HFFc6 (cell line): ENCODE measurements at regions not wholly inside any gene's neighbourhood (a gene's known extent, or its start where the extent isn't known, plus 50 kb on each side); places are given as distances from the start of the nearest gene placed in this dataset.
"Not testable (repeated sequence)": the region's sequence is repeated elsewhere in the genome, so short reads cannot be mapped to it uniquely, and the experiment has no call there.

Experiments
- DNase-seq: peaks from one replicate; pipeline ENCODE4 v3.0.0-alpha.2; 2018
- H3K27ac Mint-ChIP-seq: 2 replicates; pipeline ENCODE4 v1.8.0; 2020; ENCODE audit warnings: mild to moderate bottlenecking, mixed read lengths
- H3K27me3 Mint-ChIP-seq: 2 replicates; pipeline ENCODE4 v1.8.0; 2021; ENCODE audit warnings: mild to moderate bottlenecking, moderate library complexity, mixed read lengths; ENCODE audit not compliant: insufficient read depth
- H3K36me3 Mint-ChIP-seq: 2 replicates; pipeline ENCODE4 v1.8.0; 2021; ENCODE audit warnings: low read depth, mixed read lengths
- H3K4me1 Mint-ChIP-seq: 2 replicates; pipeline ENCODE4 v1.8.0; 2020; ENCODE audit warnings: low read depth, mixed read lengths
- H3K4me3 Mint-ChIP-seq: 2 replicates; pipeline ENCODE4 v1.8.0; 2020; ENCODE audit warnings: mild to moderate bottlenecking, moderate library complexity, mixed read lengths
- H3K9me3 Mint-ChIP-seq: 2 replicates; pipeline ENCODE4 v1.8.0; 2020; ENCODE audit warnings: mild to moderate bottlenecking, mixed read lengths
- TF ChIP-seq, protein P1 (sequence below): fragments of 200-600 bp; sonication (generic); IDR thresholded peaks from 2 replicates; pipeline ENCODE4 v1.5.0; 2021; ENCODE audit warnings: antibody characterized with exemption, mild to moderate bottlenecking

GRCh38 chr12:42030588-42030987, 114.1 kb downstream of the GXYLT1 start:
- no peaks in the 10 kb centered on the region for H3K4me1 Mint-ChIP-seq
- H3K27me3 Mint-ChIP-seq: peaks cover 3% of the 10 kb centered on the region; the same call in 1 of the 2 replicates
- TF ChIP-seq, protein P1, sequence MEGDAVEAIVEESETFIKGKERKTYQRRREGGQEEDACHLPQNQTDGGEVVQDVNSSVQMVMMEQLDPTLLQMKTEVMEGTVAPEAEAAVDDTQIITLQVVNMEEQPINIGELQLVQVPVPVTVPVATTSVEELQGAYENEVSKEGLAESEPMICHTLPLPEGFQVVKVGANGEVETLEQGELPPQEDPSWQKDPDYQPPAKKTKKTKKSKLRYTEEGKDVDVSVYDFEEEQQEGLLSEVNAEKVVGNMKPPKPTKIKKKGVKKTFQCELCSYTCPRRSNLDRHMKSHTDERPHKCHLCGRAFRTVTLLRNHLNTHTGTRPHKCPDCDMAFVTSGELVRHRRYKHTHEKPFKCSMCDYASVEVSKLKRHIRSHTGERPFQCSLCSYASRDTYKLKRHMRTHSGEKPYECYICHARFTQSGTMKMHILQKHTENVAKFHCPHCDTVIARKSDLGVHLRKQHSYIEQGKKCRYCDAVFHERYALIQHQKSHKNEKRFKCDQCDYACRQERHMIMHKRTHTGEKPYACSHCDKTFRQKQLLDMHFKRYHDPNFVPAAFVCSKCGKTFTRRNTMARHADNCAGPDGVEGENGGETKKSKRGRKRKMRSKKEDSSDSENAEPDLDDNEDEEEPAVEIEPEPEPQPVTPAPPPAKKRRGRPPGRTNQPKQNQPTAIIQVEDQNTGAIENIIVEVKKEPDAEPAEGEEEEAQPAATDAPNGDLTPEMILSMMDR: no peak
- no peak for DNase-seq
- H3K4me3 Mint-ChIP-seq: no peak overlapping the region
- no peaks in the 10 kb centered on the region for H3K36me3 Mint-ChIP-seq
- no peaks in the 10 kb centered on the region for H3K9me3 Mint-ChIP-seq
- no peak overlapping the region for H3K27ac Mint-ChIP-seq

GRCh38 chr12:42027546-42027945, 117.1 kb downstream of the GXYLT1 start:
- Mint-ChIP-seq H3K4me3 (no peak overlapping the region), H3K27ac (no peak overlapping the region), H3K4me1 (peaks cover 10% of the 10 kb centered on the region; the same call in 1 of the 2 replicates), H3K27me3 (peaks cover 6% of the 10 kb centered on the region), H3K9me3 (no peaks in the 10 kb centered on the region), H3K36me3 (no peaks in the 10 kb centered on the region)
- TF ChIP-seq, protein P1: no peak
- DNase-seq: no peak

DNA sequence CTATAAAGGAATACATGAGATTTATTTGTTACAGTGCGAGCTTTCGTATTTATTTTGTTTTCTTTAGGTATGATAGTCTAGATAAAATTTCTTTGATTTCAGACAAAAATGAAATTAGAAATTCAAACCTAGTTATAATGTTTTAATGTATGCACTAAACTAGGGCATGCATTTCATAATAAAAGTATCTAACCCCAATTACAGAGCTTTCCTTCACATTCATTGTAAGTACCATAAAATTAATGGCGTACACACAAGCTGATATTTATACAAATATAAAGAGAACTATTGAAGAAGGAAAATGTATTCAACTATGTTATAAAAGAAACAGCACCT, 120.2 kb downstream of the GXYLT1 start:
- peak overlapping the region; percentile 81 for H3K4me3 Mint-ChIP-seq

DNA sequence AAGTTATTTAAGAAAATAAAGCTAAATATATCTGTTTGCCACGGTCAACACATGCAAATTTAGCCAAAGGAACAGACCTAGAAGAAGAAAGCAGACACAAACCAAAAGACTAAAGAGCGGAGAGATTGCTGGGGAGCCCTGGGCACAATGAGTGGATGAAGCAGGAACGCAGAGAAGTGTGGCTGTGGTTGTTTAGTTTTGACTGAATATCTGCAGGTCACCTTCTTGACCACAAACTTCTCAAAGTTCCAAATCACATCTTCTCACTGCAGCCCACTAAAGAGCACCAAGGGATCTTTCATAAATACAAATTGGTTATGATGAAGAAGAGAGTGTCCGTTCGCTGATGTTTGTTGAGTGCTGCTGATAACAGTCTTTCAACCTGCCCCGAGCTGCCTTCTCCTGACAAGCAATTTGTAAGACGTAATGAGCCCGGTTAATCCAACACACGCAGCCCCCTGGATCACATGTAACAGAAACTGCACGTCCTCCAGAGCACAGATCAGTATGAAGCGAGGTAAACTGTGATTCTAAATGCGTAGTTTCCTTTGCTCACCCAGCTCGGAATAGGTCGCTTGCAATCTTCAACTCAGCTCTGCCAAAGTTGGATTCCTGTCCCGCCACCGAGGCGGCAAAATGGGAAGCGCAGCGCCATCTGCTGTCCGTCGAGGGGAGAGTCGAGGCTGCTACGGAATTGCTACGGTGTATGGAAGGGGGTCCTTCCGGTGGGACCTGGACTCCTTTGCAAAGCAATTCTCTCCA, 120.8 kb downstream of the GXYLT1 start:
- Mint-ChIP-seq H3K9me3 (no peaks in the 10 kb centered on the region), H3K4me1 (peaks cover 10% of the 10 kb centered on the region; the same call in 1 of the 2 replicates), H3K4me3 (peak overlapping the region; percentile 81), H3K36me3 (no peaks in the 10 kb centered on the region), H3K27me3 (peaks cover 7% of the 10 kb centered on the region), H3K27ac (no peak overlapping the region)
- TF ChIP-seq, protein P1: peak; percentile 96
- peak; percentile 53 for DNase-seq

More for the DNA sequence above, 120.2 kb downstream of the GXYLT1 start:
- TF ChIP-seq, protein P1: peak; percentile 69
- H3K9me3 Mint-ChIP-seq: no peaks in the 10 kb centered on the region
- no peak overlapping the region for H3K27ac Mint-ChIP-seq
- H3K4me1 Mint-ChIP-seq: peaks cover 10% of the 10 kb centered on the region; the same call in 1 of the 2 replicates
- H3K27me3 Mint-ChIP-seq: peaks cover 7% of the 10 kb centered on the region
- no peaks in the 10 kb centered on the region for H3K36me3 Mint-ChIP-seq
- no peak for DNase-seq

- H3K27me3 Mint-ChIP-seq, H3K36me3 Mint-ChIP-seq, H3K9me3 Mint-ChIP-seq, H3K4me1 Mint-ChIP-seq, DNase-seq, H3K4me3 Mint-ChIP-seq, H3K27ac Mint-ChIP-seq: not testable (repeated sequence)
Observed at GRCh38 chr12:42021937-42022336, 122.7 kb downstream of the GXYLT1 start.

GRCh38 chr12:42021469-42021868, 123.2 kb downstream of the GXYLT1 start:
- Mint-ChIP-seq H3K9me3 (no peaks in the 10 kb centered on the region), H3K4me3 (no peak overlapping the region), H3K4me1 (peaks cover 10% of the 10 kb centered on the region; the same call in 1 of the 2 replicates), H3K27me3 (peaks cover 10% of the 10 kb centered on the region), H3K27ac (no peak overlapping the region), H3K36me3 (no peaks in the 10 kb centered on the region)
- DNase-seq: no peak
- TF ChIP-seq, protein P1: no peak
